Vagina (tissue), 2 donors: ENCODE measurements at regions not wholly inside any gene's neighbourhood (a gene's known extent, or its start where the extent isn't known, plus 50 kb on each side); places are given as distances from the start of the nearest gene placed in this dataset.

Experiments
- POLR2AphosphoS5 ChIP-seq, 2 donors: sonication (generic); formaldehyde crosslinking; IDR thresholded peaks; one replicate each; pipeline ENCODE4 v1.9.0; 2017; ENCODE audit warnings: antibody characterized with exemption in 2 of 2, mild to moderate bottlenecking in 2 of 2, low read depth in 1 of 2; ENCODE audit not compliant: insufficient read depth in 1 of 2
- TF ChIP-seq, protein P1 (sequence below), 3 experiments: fragments of 450-650 bp in 2 of 3; fragments of 200-600 bp in 1 of 3; sonication (generic) in 1 of 3; IDR thresholded peaks; one replicate each; pipeline ENCODE4 v1.5.1; 2017 to 2019; ENCODE audit warnings: antibody characterized with exemption in 3 of 3, mild to moderate bottlenecking in 2 of 3, moderate library complexity in 2 of 3

DNA sequence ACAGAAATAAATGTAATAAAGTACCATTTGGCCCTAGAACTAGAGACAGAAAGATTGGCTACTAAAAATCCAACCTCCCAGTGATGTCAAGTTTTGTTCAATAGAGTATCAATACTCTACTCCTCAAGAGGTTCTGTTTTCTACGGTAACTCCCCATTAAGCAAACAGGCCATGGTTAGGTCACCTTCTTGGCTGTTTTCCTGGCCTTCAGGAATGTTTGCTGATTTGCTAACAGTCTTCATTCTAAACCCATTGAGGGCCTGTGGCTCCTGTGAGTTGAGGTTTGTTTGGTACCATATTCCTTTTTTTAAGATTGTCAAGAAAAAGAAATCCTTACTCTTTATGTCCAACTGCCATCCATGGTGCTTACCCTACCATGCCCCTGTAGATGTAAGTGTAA is 1022.0 kb upstream of the TMEM132C start:
- TF ChIP-seq, protein P1, sequence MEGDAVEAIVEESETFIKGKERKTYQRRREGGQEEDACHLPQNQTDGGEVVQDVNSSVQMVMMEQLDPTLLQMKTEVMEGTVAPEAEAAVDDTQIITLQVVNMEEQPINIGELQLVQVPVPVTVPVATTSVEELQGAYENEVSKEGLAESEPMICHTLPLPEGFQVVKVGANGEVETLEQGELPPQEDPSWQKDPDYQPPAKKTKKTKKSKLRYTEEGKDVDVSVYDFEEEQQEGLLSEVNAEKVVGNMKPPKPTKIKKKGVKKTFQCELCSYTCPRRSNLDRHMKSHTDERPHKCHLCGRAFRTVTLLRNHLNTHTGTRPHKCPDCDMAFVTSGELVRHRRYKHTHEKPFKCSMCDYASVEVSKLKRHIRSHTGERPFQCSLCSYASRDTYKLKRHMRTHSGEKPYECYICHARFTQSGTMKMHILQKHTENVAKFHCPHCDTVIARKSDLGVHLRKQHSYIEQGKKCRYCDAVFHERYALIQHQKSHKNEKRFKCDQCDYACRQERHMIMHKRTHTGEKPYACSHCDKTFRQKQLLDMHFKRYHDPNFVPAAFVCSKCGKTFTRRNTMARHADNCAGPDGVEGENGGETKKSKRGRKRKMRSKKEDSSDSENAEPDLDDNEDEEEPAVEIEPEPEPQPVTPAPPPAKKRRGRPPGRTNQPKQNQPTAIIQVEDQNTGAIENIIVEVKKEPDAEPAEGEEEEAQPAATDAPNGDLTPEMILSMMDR (IDR thresholded peaks at IDR 0.05) = no peak
- no peak for TF ChIP-seq POLR2AphosphoS5 (IDR thresholded peaks at IDR 0.05; ENCODE audit: insufficient read depth in 1 of 2, low read depth in 1 of 2)
